SK-N-MC (cell line): ENCODE measurements at regions not wholly inside any gene's neighbourhood (a gene's known extent, or its start where the extent isn't known, plus 50 kb on each side); places are given as distances from the start of the nearest gene placed in this dataset.

Source experiments
- EZH2 ChIP-seq: fragments of 200-600 bp; sonication (generic); IDR thresholded peaks from one replicate; pipeline ENCODE4 v1.6.1; 2017; ENCODE audit warnings: antibody characterized with exemption
- POLR2AphosphoS5 ChIP-seq: IDR thresholded peaks from 2 replicates; pipeline ENCODE4 v1.6.1; 2012; ENCODE audit warnings: mild to moderate bottlenecking, low read depth, low read length, borderline replicate concordance

GRCh38 chr13:111633401-111633800, 313.0 kb downstream of the TEX29 start:
- TF ChIP-seq EZH2 (no peak), POLR2AphosphoS5 (no peak)
